Erythroblast (primary cell): ENCODE measurements at regions not wholly inside any gene's neighbourhood (a gene's known extent, or its start where the extent isn't known, plus 50 kb on each side); places are given as distances from the start of the nearest gene placed in this dataset.
"Not testable (repeated sequence)": the region's sequence is repeated elsewhere in the genome, so short reads cannot be mapped to it uniquely, and the experiment has no call there.

Experiments
- DNase-seq, 2 experiments: peaks; one replicate each; lab custom pipeline; 2025; lab: John Stamatoyannopoulos, UW
- GATA1 ChIP-seq: IDR thresholded peaks from 2 replicates; pipeline ENCODE4 v1.6.1; 2011; ENCODE audit warnings: low read depth, mild to moderate bottlenecking, control low read depth, low read length, moderate library complexity
- POLR2A ChIP-seq: IDR thresholded peaks from 2 replicates; pipeline ENCODE4 v1.6.1; 2011; ENCODE audit warnings: mild to moderate bottlenecking, low read length

- DNase-seq: no peak
- TF ChIP-seq POLR2A: no peak
These were observed 54.3 kb upstream of the CREB3L1 start for GRCh38 chr11:46223252-46223513.

- TF ChIP-seq GATA1 (no peak), POLR2A (no peak)
- no peak for DNase-seq
These were observed 54.8 kb upstream of the CREB3L1 start for GRCh38 chr11:46222490-46223251.

- TF ChIP-seq GATA1: no peak
- TF ChIP-seq POLR2A: no peak
- DNase-seq: no peak
These were observed 57.1 kb upstream of the CREB3L1 start for GRCh38 chr11:46220313-46220712.

- TF ChIP-seq GATA1 (no peak), POLR2A (no peak)
- no peak for DNase-seq
These were observed 60.7 kb upstream of the CREB3L1 start for GRCh38 chr11:46216765-46217089.

- TF ChIP-seq POLR2A (no peak), GATA1 (no peak)
- DNase-seq: no peak
These were observed 61.3 kb upstream of the CREB3L1 start for GRCh38 chr11:46216019-46216764.

- TF ChIP-seq POLR2A (no peak), GATA1 (no peak)
- no peak for DNase-seq
These were observed 62.1 kb upstream of the CREB3L1 start for GRCh38 chr11:46215208-46215931.

- TF ChIP-seq GATA1 (no peak), POLR2A (no peak)
- DNase-seq: no peak
These were observed 64.7 kb upstream of the CREB3L1 start for GRCh38 chr11:46212720-46213119.

GRCh38 chr11:46210856-46211255 is 66.6 kb upstream of the CREB3L1 start:
- DNase-seq: no peak
- no peak for TF ChIP-seq POLR2A
- no peak for TF ChIP-seq GATA1

- TF ChIP-seq GATA1: no peak
- no peak for TF ChIP-seq POLR2A
- DNase-seq: peak in 1 of 2 experiments; percentile 16
These were observed 67.3 kb upstream of the CREB3L1 start for GRCh38 chr11:46210133-46210636.

GRCh38 chr11:46209624-46210023 is 67.8 kb upstream of the CREB3L1 start:
- not testable (repeated sequence) for DNase-seq

- no peak for DNase-seq
- no peak for TF ChIP-seq GATA1
- TF ChIP-seq POLR2A: no peak
These were observed 68.7 kb upstream of the CREB3L1 start for GRCh38 chr11:46208803-46209202.

- DNase-seq: peak in 1 of 2 experiments; percentile 18
- TF ChIP-seq GATA1 (no peak), POLR2A (no peak)
These were observed 70.2 kb upstream of the CREB3L1 start for GRCh38 chr11:46207270-46207669.

GRCh38 chr11:46204415-46204814 is 73.0 kb upstream of the CREB3L1 start:
- not testable (repeated sequence) for DNase-seq

GRCh38 chr11:46203746-46204145 is 73.7 kb upstream of the CREB3L1 start:
- no peak for DNase-seq
- TF ChIP-seq GATA1: no peak
- no peak for TF ChIP-seq POLR2A
